ENCODE measurements at regions not wholly inside any gene's neighbourhood (a gene's known extent, or its start where the extent isn't known, plus 50 kb on each side); places are given as distances from the start of the nearest gene placed in this dataset.
"Not testable (repeated sequence)": the region's sequence is repeated elsewhere in the genome, so short reads cannot be mapped to it uniquely, and the experiment has no call there.

- H3K27ac ChIP-seq, result no peak overlapping the region
- DNase-seq, result no peak
- TF ChIP-seq CTCF (IDR thresholded peaks at IDR 0.05) (no peak), POLR2AphosphoS5 (IDR thresholded peaks at IDR 0.05) (no peak), POLR2A (IDR thresholded peaks at IDR 0.05) (no peak), EP300 (IDR thresholded peaks at IDR 0.05; ENCODE audit: low read depth) (no peak)
Measured at GRCh38 chr6:50369996-50370395, 320.3 kb upstream of the DEFB112 start.

GRCh38 chr6:50380406-50381098 lies 330.8 kb upstream of the DEFB112 start:
- in situ Hi-C loops (cut with MboI; ENCODE audit: low pct_ligation_motif_present in 1 of 4, low pct_unique_long_range_greater_than_20kb in 1 of 4, low sequenced_read_pairs in 3 of 4), result no loop called here
- H3K27me3 ChIP-seq, result no peaks in the 10 kb centered on the region
- no peak for DNase-seq
- H3K4me3 ChIP-seq, result no peak overlapping the region
- intact Hi-C loops (cut with DNase I; ENCODE audit: low total_unique reads), result no loop called here
- H3K27ac ChIP-seq, result no peak overlapping the region
- WGBS, 2 donors (ENCODE audit: low coverage in 1 of 2), result 57 to 60% methylated on average over 6 to 7 of the region's 7 CpGs
- H3K9me3 ChIP-seq, result no peaks in the 10 kb centered on the region
- H3K36me3 ChIP-seq, result no peaks in the 10 kb centered on the region
- H3K4me1 ChIP-seq, result no peaks in the 10 kb centered on the region
- TF ChIP-seq EP300 (IDR thresholded peaks at IDR 0.05; ENCODE audit: low read depth), result no peak
- TF ChIP-seq CTCF (IDR thresholded peaks at IDR 0.05), result no peak
- TF ChIP-seq POLR2AphosphoS5 (IDR thresholded peaks at IDR 0.05), result no peak
- TF ChIP-seq POLR2A (IDR thresholded peaks at IDR 0.05), result no peak

More at GRCh38 chr6:50369996-50370395, 320.3 kb upstream of the DEFB112 start:
- no peaks in the 10 kb centered on the region for H3K36me3 ChIP-seq
- no peaks in the 10 kb centered on the region for H3K9me3 ChIP-seq
- H3K4me1 ChIP-seq, result no peaks in the 10 kb centered on the region
- no peaks in the 10 kb centered on the region for H3K27me3 ChIP-seq
- in situ Hi-C loops (cut with MboI; ENCODE audit: low pct_ligation_motif_present in 1 of 4, low pct_unique_long_range_greater_than_20kb in 1 of 4, low sequenced_read_pairs in 3 of 4), result no loop called here
- H3K4me3 ChIP-seq, result no peak overlapping the region
- intact Hi-C loops (cut with DNase I; ENCODE audit: low total_unique reads), result no loop called here

- TF ChIP-seq POLR2AphosphoS5 (IDR thresholded peaks at IDR 0.05) (no peak), POLR2A (IDR thresholded peaks at IDR 0.05) (no peak), CTCF (IDR thresholded peaks at IDR 0.05) (no peak), EP300 (IDR thresholded peaks at IDR 0.05; ENCODE audit: low read depth) (no peak)
- Histone ChIP-seq H3K27ac (no peak overlapping the region), H3K4me1 (no peaks in the 10 kb centered on the region), H3K27me3 (no peaks in the 10 kb centered on the region), H3K4me3 (no peak overlapping the region), H3K9me3 (no peaks in the 10 kb centered on the region), H3K36me3 (no peaks in the 10 kb centered on the region)
- in situ Hi-C loops (cut with MboI; ENCODE audit: low pct_ligation_motif_present in 1 of 4, low pct_unique_long_range_greater_than_20kb in 1 of 4, low sequenced_read_pairs in 3 of 4), result no loop called here
- no peak for DNase-seq
- intact Hi-C loops (cut with DNase I; ENCODE audit: low total_unique reads), result no loop called here
- 55 to 61% methylated on average over 2 of the region's 2 CpGs for WGBS, 2 donors (ENCODE audit: low coverage in 1 of 2)
Measured at GRCh38 chr6:50381099-50381415, 331.3 kb upstream of the DEFB112 start.

GRCh38 chr6:50390416-50390815 lies 322.9 kb upstream of the TFAP2D start:
- no peak for DNase-seq
- H3K4me3 ChIP-seq, result no peak overlapping the region
- no peaks in the 10 kb centered on the region for H3K36me3 ChIP-seq
- H3K9me3 ChIP-seq, result no peaks in the 10 kb centered on the region
- in situ Hi-C loops (cut with MboI; ENCODE audit: low pct_ligation_motif_present in 1 of 4, low pct_unique_long_range_greater_than_20kb in 1 of 4, low sequenced_read_pairs in 3 of 4), result no loop called here
- H3K27me3 ChIP-seq, result no peaks in the 10 kb centered on the region
- H3K27ac ChIP-seq, result no peak overlapping the region
- TF ChIP-seq CTCF (IDR thresholded peaks at IDR 0.05), result no peak
- TF ChIP-seq POLR2AphosphoS5 (IDR thresholded peaks at IDR 0.05), result no peak
- no peak for TF ChIP-seq EP300 (IDR thresholded peaks at IDR 0.05; ENCODE audit: low read depth)
- no peak for TF ChIP-seq POLR2A (IDR thresholded peaks at IDR 0.05)
- intact Hi-C loops (cut with DNase I; ENCODE audit: low total_unique reads), result no loop called here
- H3K4me1 ChIP-seq, result no peaks in the 10 kb centered on the region
- 82 to 91% methylated on average over 1 of the region's 1 CpG for WGBS, 2 donors (ENCODE audit: low coverage in 1 of 2)

GRCh38 chr6:50394139-50394538 lies 319.2 kb upstream of the TFAP2D start:
- H3K9me3 ChIP-seq; H3K27me3 ChIP-seq; H3K4me1 ChIP-seq; H3K27ac ChIP-seq; DNase-seq; intact Hi-C loops (cut with DNase I; ENCODE audit: low total_unique reads); H3K4me3 ChIP-seq; in situ Hi-C loops (cut with MboI; ENCODE audit: low pct_ligation_motif_present in 1 of 4, low pct_unique_long_range_greater_than_20kb in 1 of 4, low sequenced_read_pairs in 3 of 4); H3K36me3 ChIP-seq: not testable (repeated sequence)
- whole genome bisulfite sequencing, 2 donors (ENCODE audit: low coverage in 1 of 2), result 54 to 77% methylated on average over 1 of the region's 1 CpG
